GM11168 (cell line): ENCODE measurements at regions not wholly inside any gene's neighbourhood (a gene's known extent, or its start where the extent isn't known, plus 50 kb on each side); places are given as distances from the start of the nearest gene placed in this dataset.

Experiments
- in situ Hi-C: fragments of 300-500 bp; cut with MboI; formaldehyde crosslinking; loops from one replicate; pipeline ENCODE4 v1.12.0; 2022; ENCODE audit warnings: low sequenced_read_pairs; ENCODE audit not compliant: unreplicated experiment

DNA sequence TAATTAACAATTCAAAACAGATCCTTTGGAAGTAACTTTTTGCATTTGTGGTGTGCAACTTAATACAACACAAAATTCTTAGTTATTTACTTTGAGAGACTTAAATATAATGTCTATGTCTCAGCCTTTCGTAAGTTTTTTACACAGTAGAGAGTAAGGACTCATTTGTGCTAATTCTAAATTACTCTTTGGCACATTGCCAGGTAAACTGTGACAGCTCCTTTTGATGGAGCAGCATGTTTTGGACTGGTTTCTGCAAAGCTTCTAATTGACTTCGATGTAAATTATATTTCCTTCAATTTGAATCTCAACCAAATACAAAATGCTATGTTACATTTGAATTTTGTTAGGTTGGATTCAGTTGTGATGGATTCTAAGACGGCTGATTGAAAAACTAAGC is 450.7 kb upstream of the OPRM1 start:
- in situ Hi-C loops, result no loop called here

DNA sequence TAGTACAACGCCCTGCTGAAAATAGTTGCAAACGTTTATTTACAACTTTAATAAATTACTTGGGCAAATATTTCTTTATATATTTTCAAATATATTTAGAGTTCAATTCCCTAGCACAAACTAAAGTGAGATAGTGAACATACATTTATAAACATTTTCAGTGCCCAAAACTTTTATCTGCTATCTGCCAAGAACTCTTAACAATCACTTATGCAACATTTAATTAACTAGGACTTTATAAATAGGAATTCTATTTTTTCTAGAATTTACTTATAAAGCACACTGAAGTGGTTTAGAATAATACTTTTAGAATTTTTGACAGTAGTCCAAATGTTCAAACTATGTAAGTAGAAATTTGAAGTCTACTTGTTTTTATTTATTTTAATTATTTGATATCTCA is 452.6 kb upstream of the RGS17 start:
- in situ Hi-C loops, result no loop called here

DNA sequence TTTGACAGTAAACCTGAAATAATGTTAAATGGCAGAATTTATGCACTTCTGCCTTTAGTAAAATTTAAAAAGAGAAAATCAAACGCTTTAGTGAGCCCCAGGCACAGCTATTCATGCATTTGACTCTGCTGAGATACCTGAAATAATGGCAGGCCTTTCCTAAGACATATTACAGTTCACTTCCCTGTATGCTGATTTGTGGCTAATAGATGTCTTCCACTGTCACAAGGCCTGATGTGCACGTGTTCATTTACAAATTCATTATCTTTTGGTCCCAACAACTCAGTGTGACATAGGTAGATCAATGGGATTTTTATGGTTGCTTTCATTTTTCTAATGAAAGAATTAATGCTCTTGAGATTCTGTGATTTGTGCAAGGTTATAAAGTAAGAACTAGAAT is 449.7 kb upstream of the RGS17 start:
- in situ Hi-C loops, result no loop called here

DNA sequence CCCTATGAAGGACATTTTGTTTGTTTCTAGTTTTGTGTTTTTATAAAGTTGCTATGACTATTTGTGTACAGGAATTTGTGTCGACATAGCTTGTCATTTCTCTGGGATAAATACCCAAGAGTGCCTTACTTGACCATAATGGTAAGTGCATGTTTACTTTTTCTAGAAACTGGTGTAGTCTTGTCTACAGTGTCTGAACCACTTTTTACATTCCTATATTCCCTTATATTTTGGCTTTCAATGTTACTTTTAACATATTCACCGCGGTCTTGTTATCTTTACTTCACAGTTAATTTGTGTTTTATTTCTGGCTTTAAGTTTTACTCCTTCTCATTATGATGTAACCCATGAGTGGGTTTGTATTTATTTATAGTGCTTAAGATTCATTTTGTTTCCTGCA is 444.4 kb upstream of the RGS17 start:
- in situ Hi-C loops, result no loop called here

DNA sequence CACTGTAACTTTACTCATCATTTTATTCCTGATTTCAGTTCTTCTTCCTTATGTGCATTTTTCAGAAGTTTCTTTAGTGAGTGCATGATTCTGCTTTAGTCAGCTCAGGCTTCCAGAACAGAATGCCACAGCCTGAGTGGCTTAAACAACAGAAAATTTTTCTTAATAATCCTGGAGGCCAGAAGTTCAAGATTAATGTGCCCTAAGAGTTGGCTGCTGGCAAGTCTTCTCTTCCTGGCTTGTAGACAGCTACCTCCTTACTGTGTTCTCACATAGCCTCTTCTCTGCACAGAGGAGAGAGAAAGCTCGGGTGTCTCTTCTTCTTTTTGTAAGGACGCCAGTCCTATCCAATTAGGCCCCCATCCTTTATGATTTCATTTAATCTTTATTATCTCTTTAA is 443.1 kb upstream of the RGS17 start:
- in situ Hi-C loops, result no loop called here

DNA sequence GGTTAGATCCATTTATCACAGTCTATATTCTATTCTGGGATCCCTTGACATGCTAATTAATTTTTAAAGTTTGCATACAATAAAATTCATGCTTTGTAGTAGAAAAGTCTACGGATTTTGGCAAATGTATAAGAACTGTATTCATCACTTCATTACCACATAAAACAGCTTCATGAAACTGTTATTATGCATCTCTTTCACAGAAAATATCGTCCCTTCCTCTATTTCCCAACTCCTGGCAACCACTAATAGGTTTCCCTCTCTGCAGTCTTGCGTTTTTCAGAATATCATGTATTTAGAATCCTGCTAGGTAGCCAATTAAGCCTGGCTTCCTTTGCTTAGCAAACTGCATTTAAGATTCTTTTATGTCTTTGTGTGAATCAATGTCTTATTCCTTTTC is 441.3 kb upstream of the RGS17 start:
- in situ Hi-C loops, result no loop called here

DNA sequence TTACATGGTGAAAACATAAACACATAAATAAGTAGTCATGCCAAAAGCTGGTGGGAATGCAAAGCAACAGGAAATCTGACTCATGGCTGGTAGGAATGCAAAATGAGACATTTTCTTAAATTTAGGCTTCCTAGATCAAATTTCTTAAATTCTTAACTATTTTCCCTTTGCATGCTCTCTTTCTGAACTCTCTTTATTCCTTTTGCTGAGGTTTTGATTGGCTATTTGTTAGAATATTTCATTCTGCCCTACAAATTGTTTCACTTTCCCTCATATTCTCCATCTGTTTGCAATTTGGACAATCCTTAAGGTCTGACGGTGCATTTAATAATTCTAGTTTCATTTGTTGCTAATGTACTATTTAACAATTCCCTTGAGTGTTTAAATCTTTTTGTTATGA is 437.5 kb upstream of the RGS17 start:
- in situ Hi-C loops, result no loop called here

DNA sequence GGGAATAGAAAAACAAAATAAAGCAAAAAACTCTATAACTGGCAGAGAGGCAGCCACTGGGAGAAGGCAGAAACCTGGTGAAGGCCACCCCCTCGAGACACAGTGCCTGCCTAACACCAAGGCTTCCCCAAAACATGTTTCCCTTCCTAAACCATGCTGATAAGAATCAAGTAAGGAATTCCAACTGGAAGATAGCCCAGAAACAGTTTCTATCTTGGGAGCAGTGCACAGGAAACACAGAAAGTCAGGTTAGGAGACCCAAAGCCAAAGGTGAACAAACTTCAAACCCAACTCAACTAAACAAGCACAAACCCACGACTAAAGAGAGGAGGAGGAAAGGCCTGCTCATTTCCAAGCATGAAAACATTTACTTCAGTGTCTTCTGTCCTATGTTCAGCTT is 433.7 kb upstream of the RGS17 start:
- in situ Hi-C loops, result no loop called here

DNA sequence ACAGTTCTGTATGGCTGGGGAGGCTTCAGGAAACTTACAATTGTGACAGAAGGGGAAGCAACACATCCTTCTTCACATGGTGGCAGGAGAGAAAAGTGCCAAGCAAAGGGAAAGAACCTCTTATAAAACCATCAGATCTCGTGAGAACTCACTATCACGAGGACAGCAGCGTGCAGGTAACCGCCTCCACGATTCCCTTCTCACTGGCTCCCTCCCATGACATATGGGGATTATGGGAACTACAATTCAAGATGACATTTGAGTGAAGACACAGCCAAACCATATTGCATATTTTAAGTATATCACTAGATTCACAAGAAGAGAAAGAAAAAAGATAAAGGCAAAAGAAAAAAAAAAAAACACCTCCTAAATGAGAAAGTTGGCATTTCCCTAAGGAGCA is 431.9 kb upstream of the RGS17 start:
- in situ Hi-C loops, result no loop called here

DNA sequence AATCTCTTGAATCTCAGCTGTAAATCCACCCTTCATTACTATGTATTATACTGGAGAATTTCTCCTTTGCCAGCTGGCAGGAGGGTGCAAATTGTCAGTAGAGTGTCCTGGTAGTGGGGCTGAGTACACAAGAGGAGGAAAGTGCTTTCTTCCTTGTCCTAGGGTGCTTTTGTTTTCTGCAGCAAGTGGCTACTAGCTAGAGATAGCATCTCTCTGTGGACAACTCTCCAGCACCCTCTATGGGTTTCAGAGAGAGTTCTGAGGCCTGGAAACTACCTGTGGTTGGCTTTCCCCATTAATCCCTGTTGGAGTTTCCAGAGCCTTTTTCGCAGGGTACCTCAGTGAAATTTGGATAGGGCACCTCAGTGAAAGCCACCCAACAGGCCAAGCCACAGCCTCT is 422.5 kb upstream of the RGS17 start:
- in situ Hi-C loops, result no loop called here

DNA sequence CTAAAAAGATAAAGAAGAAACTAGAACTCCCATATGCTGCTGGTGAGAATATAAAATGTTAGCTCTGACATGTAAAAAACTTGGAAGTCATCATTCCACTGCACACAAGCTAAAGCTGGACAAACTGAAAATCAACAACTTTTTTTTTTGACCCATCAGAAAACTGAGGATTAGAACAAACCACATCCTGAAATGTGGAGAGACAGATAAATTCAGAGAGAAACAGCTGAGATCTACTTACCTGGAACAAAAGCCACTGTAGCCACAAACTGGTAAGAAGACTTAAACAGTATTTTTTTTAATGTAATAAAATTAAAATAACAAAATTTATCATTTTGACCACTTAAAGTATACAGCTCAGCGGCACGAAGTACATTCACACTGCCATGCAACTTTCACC is 408.5 kb upstream of the RGS17 start:
- in situ Hi-C loops, result no loop called here

DNA sequence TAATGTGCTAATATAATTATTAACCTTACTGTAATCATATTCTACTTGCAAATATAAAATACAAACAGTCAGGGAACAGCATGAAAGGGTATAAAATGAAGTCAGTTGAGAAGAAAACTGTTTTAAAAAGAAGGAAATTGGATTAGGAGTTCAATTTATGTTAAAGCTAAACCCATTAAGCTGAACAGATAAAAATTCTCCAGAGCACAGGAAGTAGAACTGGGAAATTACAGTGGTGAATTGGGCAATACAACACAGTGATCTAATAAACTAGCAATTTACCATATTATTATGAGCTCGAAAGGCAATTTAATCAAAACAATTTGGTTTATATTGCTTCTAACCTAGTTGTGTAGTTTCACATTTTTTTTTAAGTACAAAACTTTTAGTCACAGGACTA is 407.4 kb upstream of the RGS17 start:
- in situ Hi-C loops, result no loop called here

DNA sequence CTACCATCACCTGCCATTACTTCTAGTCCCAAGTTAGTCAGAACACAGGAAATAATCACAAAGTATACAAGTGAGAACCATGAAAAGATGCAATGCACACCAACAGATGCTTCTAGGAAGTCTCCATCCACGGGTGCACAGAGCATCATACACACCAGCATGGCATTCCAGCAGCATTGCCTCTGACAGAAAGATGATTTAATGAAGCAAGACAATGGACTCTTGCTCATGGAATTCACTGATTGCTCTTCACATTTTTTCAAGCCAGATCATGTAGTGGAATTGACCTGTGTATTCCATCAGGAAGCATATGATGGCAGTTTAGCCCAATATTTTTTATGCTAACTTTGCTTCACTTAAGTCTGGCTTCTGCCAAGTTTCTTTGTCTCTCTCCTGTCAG is 406.3 kb upstream of the RGS17 start:
- in situ Hi-C loops, result no loop called here

DNA sequence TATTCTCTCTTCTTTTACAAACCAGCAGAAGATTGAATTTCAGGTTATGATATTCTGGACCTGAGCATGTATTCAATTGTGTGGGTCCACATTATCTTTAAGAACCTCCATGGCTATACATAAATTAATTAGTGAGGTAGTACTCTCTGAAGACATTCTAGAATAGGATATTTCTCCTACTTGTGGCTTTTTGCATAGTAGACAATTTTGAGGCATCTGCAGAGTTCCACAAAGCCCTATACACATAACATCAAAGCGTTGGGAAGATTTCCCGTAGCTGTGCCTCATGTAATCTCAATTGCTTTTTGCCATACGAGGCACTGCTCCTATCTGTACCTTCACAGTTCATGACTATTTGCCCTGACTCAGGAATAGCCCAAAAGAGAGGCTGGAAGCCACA is 395.4 kb upstream of the RGS17 start:
- in situ Hi-C loops, result no loop called here

DNA sequence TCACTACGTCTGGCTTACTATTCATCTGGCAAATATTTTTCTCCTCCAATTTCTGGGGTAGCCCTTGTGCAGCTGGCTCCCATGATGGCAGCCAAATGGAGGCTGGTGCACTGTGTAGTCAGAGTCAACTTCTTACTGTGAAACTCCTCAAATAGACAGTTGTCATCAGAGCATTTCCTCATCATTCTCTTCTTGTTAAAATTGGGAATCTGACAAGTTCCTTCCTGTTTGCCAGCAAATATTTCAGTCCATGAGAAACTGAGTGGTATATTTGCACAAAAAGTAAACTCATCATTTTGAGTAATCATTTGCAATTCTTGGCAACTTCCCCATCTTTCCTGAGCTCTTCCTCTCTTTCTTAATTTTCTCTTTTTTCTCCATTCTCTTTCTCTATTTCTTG is 394.9 kb upstream of the RGS17 start:
- in situ Hi-C loops, result no loop called here

DNA sequence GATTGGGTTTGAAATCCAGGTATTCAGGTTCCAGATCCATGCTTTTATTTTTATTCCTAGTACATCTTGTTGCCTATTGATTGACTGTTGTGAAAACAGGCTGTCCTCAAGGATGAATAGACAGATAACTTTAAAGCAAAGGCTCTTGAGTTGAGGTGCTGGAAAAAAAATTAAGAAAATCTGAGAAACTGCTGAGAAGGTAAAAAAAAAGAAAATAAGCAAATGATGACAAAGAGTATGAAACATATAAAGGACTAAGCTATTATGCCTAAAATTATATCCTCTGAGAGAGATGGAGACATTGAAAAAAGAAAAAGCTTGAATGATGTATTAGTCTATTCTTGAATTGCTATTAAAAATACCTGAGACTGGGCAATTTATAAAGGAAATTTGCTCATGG is 392.3 kb upstream of the RGS17 start:
- in situ Hi-C loops, result no loop called here

DNA sequence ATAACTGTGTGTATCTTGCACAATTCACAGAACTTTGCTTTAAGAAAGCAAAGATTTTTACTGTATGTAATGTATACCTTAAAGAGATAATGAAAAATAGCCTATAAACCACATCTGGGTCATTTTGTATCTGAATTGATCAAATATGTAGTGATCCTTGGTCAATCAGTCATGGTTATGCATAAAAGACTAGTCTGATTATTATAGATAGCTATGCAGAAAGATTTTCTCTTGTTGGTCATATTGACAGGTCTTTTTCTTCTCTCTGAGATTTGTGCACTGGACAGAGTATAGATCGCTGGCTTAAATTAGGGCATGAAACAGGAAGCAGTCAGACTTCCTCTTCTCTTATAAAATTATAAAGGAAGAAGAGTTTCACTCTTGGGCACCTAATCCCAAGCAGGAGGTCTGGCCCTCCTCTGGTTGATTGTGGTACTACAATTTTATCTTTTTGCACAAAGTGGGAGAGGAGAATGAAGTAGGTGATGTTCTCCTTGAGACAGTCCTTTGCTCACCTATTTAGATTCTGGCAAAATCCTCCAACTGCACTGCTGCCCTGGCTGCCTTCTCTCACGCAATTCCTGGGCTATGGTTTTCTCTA is 380.9 kb upstream of the RGS17 start:
- in situ Hi-C loops, result no loop called here

DNA sequence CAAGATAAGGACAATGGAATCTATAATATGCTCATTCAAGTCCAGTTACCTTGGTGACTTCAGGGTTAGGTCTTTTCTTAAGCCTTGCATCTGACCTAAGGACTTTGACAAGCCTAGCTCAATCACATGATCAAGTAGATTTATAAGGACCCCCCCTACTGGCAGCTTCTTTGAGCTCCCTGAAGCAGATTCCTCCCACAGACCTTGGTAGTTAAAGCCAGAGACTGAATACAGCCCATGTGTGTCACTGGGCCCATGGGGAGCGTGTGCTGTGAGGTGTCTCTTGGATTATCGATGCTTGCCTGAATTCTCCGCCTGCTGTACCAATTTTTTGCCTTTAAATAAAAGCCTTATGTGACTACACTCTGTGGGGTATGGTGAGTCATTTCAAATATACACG is 372.7 kb upstream of the RGS17 start:
- in situ Hi-C loops, result no loop called here

DNA sequence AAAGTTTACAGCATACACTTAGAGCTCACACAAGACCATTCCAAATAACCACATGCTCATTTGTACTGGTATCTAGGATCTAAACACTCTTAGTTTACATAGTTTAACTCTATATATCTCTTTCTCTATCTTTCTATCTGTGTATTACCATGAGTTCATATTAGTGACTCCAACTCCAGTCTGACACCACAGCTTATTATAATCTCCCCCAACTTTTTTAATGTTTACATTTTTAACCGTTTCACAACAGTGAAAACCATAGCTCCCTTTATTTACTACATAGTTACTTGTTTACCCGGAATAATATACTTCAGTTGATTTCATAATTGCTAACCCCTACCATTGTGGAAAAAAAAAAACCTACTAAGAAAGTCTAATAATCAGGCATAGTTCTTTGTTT is 362.4 kb upstream of the RGS17 start:
- in situ Hi-C loops, result no loop called here

DNA sequence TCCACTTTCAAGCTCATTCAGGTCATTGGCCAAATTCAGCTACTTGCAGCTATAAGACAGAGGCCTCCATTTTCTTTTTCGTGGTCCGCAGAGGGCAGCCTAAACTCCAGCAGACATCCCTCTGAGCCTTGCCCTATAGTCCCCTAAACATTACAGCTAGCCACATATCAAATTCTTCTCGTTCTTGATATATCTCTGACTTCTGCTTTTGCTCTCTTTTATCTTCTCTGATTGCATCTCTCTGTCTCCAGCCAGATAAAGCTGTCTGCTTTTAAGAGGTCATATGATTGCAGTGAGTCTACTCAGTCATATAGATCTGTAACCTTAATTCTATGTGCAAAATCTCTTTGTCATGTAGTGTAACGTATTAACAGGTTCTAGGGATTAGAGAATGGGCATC is 358.4 kb upstream of the RGS17 start:
- in situ Hi-C loops, result no loop called here

DNA sequence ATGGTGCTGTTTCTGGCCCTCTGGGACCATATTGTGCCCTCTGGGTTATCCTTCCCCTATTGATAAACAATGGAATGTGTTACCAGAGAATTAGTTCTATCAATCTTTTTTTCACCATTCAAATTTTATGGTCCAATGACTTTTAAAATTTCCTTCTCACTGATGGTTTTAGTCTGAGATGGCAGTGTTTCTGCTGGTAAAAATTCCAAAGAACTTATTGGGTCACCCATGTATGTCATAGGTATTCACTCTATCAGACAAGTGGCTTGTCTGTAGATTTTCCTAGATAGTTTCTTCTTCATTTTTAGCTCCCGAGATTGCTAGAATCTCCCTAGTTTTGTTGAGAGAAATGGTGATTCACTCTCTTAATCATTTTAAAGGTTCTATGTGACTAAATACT is 357.2 kb upstream of the RGS17 start:
- in situ Hi-C loops, result no loop called here

DNA sequence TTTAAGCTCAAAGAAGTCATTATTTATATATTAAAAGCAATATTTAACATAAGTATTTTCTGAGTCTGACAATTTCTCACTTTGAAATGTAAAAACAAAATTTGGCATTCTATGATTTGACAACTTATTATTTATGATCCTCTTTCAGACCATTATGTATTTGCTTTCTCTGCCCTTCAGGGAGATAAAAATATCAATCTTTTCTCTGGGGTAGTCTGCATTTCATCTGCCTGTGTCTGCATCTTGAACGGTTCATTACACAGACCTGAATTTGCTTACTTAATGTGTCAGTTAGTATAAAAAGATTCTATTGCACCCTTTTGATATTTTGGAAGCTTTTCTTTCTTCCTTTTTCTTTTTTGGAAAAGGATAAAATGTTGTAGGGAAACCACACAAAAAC is 354.0 kb upstream of the RGS17 start:
- in situ Hi-C loops, result no loop called here

DNA sequence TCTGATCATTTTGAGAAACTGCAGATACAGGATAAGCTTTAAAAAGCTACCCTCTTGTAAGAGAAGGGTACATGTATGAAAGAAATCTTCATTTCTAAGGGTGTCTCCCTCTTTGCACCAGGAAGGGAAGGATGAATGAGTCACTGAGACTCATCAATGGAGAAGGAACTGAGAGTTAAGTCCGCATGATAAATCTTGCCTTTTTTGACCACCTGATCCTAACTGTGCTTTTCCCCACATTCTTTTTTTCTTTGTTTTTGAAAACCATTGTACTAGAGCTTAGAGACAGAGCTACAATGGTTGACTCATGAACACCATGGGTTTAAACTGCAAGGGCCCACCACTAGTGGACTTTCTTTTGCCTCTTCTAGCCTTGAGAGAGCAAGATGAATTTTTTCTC is 353.0 kb upstream of the RGS17 start:
- in situ Hi-C loops, result no loop called here
